IPS DF 6.9 (cell line): ENCODE measurements at regions not wholly inside any gene's neighbourhood (a gene's known extent, or its start where the extent isn't known, plus 50 kb on each side); places are given as distances from the start of the nearest gene placed in this dataset.

Source experiments
- DNase-seq: peaks from one replicate; pipeline ENCODE4 v3.0.0-alpha.2; 2013; ENCODE audit warnings: low read depth, low spot score
- H3K27ac ChIP-seq: one replicate; pipeline ENCODE4 v1.5.1; 2013; ENCODE audit warnings: low read length, control low read depth
- H3K27me3 ChIP-seq: 2 replicates; pipeline ENCODE4 v1.6.1; 2013; ENCODE audit warnings: mild to moderate bottlenecking, low read length; ENCODE audit not compliant: control insufficient read depth, insufficient read depth
- H3K36me3 ChIP-seq: 2 replicates; pipeline ENCODE4 v1.6.1; 2013; ENCODE audit warnings: low read length; ENCODE audit not compliant: control insufficient read depth, insufficient read depth
- H3K4me1 ChIP-seq: 2 replicates; pipeline ENCODE4 v1.6.1; 2013; ENCODE audit warnings: low read length; ENCODE audit not compliant: control insufficient read depth, insufficient read depth
- H3K4me3 ChIP-seq: 2 replicates; pipeline ENCODE4 v1.5.1; 2013; ENCODE audit warnings: mild to moderate bottlenecking, low read length
- H3K9me3 ChIP-seq: 2 replicates; pipeline ENCODE4 v1.6.1; 2013; ENCODE audit warnings: low read length, inconsistent platforms; ENCODE audit not compliant: control insufficient read depth, insufficient read depth
- WGBS: extraction: QIAGEN DNeasy Blood & Tissue Kit; methylation state at CpG from one replicate; pipeline ENCODE4 v1.1.7; 2013; ENCODE audit warnings: mixed read lengths, missing lambda C conversion rate; ENCODE audit not compliant: insufficient read length, insufficient coverage; 5-methylcytosine and 5-hydroxymethylcytosine counted together

DNA sequence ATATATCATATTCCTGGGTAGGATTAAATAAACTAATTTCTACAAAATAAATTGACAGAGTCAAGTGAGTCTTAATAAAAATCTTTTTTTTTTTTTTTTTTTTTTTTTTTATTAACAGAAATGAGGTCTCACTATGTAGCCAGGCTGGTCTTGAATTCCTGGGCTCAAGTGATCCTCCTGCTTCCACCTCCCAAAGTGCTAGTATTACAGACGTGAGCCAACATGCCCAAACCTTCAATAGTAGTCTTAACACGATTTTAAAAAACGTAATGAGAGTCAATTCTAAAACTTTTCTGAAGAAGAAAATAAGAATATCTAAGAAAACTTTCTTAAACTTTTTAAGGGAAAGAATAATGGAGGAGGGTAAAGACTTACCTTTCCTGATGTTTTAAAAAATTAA lies 84.2 kb downstream of the YIPF5 start:
- H3K36me3 ChIP-seq, result no peaks in the 10 kb centered on the region
- H3K9me3 ChIP-seq, result no peaks in the 10 kb centered on the region
- peaks cover 7% of the 10 kb centered on the region; the same call in 1 of the 2 replicates for H3K27me3 ChIP-seq
- no peak overlapping the region for H3K4me3 ChIP-seq
- H3K4me1 ChIP-seq, result no peaks in the 10 kb centered on the region
- no peak overlapping the region for H3K27ac ChIP-seq
- DNase-seq, result no peak
- WGBS, result no CpG with 5 or more reads among the region's 3 CpGs

DNA sequence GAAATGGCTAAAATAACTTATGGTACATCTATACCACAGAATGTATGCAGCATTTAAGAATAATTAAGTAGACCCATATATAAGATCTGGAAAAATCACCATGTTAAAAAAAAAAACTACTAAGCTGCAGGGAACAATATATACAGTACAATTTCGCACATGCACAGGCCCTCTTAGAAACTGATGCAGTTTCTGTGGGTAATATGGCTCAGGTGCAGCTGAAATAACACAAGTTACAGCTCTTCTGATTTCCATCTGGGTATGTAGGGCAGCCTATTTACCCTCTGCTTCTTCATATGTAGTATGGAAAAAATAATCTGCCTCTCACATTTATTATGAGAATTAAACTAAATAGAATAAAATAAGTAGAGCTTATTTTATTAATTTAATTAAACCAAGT lies 82.9 kb downstream of the YIPF5 start:
- H3K4me1 ChIP-seq, result no peaks in the 10 kb centered on the region
- no peaks in the 10 kb centered on the region for H3K9me3 ChIP-seq
- no peak for DNase-seq
- no peak overlapping the region for H3K4me3 ChIP-seq
- no peak overlapping the region for H3K27ac ChIP-seq
- H3K36me3 ChIP-seq, result no peaks in the 10 kb centered on the region
- WGBS, result no CpG with 5 or more reads among the region's 1 CpG
- H3K27me3 ChIP-seq, result peaks cover 12% of the 10 kb centered on the region; the same call in 1 of the 2 replicates

DNA sequence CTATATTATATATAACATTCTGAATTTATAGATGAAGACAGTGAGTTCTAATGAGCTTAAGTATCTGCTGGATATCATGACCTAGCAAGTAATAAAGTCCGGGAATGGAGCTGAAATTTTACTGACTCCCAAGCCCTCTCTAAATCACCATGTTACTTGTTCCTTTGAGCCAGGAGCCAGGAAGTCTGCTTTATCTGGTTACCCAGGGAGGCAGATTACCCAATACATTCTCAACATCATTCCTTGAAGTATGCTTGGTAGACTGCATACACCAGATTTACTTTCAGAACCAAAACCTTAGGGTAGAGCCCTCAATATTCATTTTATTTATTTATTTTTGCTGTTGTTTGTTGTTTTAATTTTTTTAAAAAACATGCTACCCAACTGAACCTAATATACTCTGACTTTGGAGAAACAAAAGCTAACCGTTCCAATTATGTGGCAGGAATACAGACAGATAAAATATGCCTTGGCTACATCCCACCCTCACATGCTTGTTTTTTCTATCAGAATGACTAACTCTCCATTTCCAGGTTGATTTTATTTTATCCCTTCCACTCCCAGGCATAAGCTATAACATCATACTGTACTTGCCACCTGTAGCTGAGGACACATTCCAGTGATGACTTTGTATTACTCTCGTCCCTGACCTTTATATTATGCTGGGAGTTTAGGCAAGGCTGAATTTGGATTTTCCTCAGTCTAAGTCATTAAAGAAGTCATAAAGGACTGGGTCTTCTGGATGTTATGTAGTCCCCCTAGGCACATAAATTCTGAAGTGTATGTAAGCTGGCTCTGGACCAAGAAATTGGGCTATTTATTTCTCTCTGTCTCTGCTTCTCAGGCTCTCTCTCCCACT lies 82.0 kb downstream of the YIPF5 start:
- Histone ChIP-seq H3K9me3 (no peaks in the 10 kb centered on the region), H3K27me3 (peaks cover 16% of the 10 kb centered on the region; the same call in 1 of the 2 replicates), H3K4me1 (no peaks in the 10 kb centered on the region), H3K36me3 (no peaks in the 10 kb centered on the region), H3K27ac (no peak overlapping the region), H3K4me3 (no peak overlapping the region)
- no peak for DNase-seq
- WGBS, result no CpG with 5 or more reads among the region's 3 CpGs

- no peak for DNase-seq
- Histone ChIP-seq H3K36me3 (no peaks in the 10 kb centered on the region), H3K27me3 (peaks cover 16% of the 10 kb centered on the region; the same call in 1 of the 2 replicates), H3K4me3 (no peak overlapping the region), H3K4me1 (no peaks in the 10 kb centered on the region), H3K9me3 (no peaks in the 10 kb centered on the region), H3K27ac (no peak overlapping the region)
- no CpG with 5 or more reads among the region's 2 CpGs for WGBS
These were observed 80.9 kb downstream of the YIPF5 start for GRCh38 chr5:144089401-144090021.

- peaks cover 18% of the 10 kb centered on the region; the same call in 1 of the 2 replicates for H3K27me3 ChIP-seq
- H3K9me3 ChIP-seq, result no peaks in the 10 kb centered on the region
- no peak overlapping the region for H3K4me3 ChIP-seq
- no peak overlapping the region for H3K27ac ChIP-seq
- no peaks in the 10 kb centered on the region for H3K36me3 ChIP-seq
- WGBS, result no CpG with 5 or more reads among the region's 3 CpGs
- no peaks in the 10 kb centered on the region for H3K4me1 ChIP-seq
- DNase-seq, result no peak
These were observed 78.0 kb downstream of the YIPF5 start for GRCh38 chr5:144092508-144092907.

DNA sequence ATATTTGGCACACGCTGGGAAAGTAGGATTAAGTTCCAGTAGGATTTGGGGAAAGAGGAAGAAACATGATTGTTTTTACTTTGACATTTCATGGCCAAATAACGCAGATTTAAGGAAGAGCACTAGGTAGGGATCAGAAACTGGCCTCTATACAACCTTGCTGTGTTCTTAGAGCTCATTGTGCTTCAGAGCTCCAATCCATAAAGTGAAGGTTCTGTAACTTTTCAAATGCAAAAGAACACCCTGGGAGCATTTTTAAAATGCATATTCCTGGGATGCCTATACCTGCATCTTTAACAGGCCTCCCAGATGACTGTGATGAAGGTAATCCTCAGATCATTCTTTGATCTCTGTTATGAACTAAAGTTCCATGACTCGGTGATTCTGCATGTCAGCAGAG lies 77.1 kb downstream of the YIPF5 start:
- H3K4me3 ChIP-seq, result no peak overlapping the region
- DNase-seq, result no peak
- no CpG with 5 or more reads among the region's 3 CpGs for WGBS

DNA sequence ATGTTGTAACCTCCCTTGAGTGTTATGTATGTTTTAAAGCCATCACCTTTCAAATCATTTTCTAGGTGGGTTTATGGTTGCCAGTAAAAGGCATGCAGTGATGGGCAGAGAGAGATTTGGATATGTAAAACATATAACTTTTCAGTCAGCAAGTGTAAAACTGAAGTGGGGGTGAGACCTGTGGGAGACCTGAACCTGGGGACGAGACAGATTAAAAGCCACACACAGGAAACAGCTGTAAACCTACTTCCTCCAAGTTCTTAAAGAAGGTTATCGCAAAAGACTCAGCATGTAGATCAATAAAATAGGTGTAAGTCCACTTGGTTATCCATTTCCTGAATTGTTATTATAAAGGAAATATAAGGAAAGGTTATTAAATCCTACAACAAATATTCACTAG lies 76.6 kb downstream of the YIPF5 start:
- no peak for DNase-seq
- H3K9me3 ChIP-seq, result no peaks in the 10 kb centered on the region
- no peak overlapping the region for H3K27ac ChIP-seq
- H3K4me1 ChIP-seq, result no peaks in the 10 kb centered on the region
- H3K36me3 ChIP-seq, result no peaks in the 10 kb centered on the region
- peaks cover 18% of the 10 kb centered on the region; the same call in 1 of the 2 replicates for H3K27me3 ChIP-seq
- no CpG with 5 or more reads among the region's 2 CpGs for WGBS
- no peak overlapping the region for H3K4me3 ChIP-seq

More for the DNA sequence above, 77.1 kb downstream of the YIPF5 start:
- Histone ChIP-seq H3K27ac (no peak overlapping the region), H3K27me3 (peaks cover 18% of the 10 kb centered on the region; the same call in 1 of the 2 replicates), H3K36me3 (no peaks in the 10 kb centered on the region), H3K9me3 (no peaks in the 10 kb centered on the region), H3K4me1 (no peaks in the 10 kb centered on the region)

- H3K27me3 ChIP-seq, result no peaks in the 10 kb centered on the region
- H3K27ac ChIP-seq, result no peak overlapping the region
- no peaks in the 10 kb centered on the region for H3K9me3 ChIP-seq
- no peak overlapping the region for H3K4me3 ChIP-seq
- DNase-seq, result no peak
- H3K36me3 ChIP-seq, result no peaks in the 10 kb centered on the region
- H3K4me1 ChIP-seq, result no peaks in the 10 kb centered on the region
- WGBS, result no CpG with 5 or more reads among the region's 1 CpG
These were observed 69.8 kb downstream of the YIPF5 start for GRCh38 chr5:144100702-144101101.

GRCh38 chr5:144101616-144102015 lies 68.8 kb downstream of the YIPF5 start:
- Histone ChIP-seq H3K27ac (no peak overlapping the region), H3K4me3 (no peak overlapping the region), H3K4me1 (no peaks in the 10 kb centered on the region), H3K36me3 (no peaks in the 10 kb centered on the region), H3K9me3 (no peaks in the 10 kb centered on the region), H3K27me3 (no peaks in the 10 kb centered on the region)
- WGBS, result no CpG with 5 or more reads among the region's 1 CpG
- DNase-seq, result no peak

- WGBS, result no CpG with 5 or more reads among the region's 2 CpGs
- Histone ChIP-seq H3K9me3 (no peaks in the 10 kb centered on the region), H3K36me3 (no peaks in the 10 kb centered on the region), H3K4me1 (no peaks in the 10 kb centered on the region), H3K27ac (no peak overlapping the region), H3K4me3 (no peak overlapping the region), H3K27me3 (no peaks in the 10 kb centered on the region)
- DNase-seq, result no peak
These were observed 68.1 kb downstream of the YIPF5 start for GRCh38 chr5:144102361-144102760.
